SIG-M5 treated with dmso at 0.1 percent for 504 hours (cell line): ENCODE measurements at regions not wholly inside any gene's neighbourhood (a gene's known extent, or its start where the extent isn't known, plus 50 kb on each side); places are given as distances from the start of the nearest gene placed in this dataset.

ENCODE experiments used
- DNase-seq: peaks from one replicate; lab custom pipeline; 2025; ENCODE audit not compliant: unreplicated experiment; lab: John Stamatoyannopoulos, UW

DNA sequence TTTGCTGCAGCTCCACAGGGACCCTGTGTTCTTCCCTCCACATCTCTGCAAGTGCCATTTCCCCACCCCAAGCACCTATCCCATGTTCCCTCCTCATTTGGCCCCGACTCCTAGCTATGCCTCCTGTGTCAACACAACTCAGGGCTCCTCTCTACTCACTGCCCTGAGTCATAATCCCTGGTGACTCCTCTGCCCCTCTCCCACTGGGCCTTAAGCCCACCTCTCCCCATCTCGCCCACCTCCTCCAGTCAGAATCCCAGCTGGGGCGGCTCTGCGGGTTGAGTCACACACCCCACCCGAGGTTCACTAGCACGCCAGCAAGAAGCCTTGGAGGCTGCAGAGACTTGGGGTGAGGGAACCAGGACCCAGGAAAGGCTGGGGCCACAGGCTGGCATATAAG is 346.2 kb downstream of the FOXL1 start:
- DNase-seq = no peak

DNA sequence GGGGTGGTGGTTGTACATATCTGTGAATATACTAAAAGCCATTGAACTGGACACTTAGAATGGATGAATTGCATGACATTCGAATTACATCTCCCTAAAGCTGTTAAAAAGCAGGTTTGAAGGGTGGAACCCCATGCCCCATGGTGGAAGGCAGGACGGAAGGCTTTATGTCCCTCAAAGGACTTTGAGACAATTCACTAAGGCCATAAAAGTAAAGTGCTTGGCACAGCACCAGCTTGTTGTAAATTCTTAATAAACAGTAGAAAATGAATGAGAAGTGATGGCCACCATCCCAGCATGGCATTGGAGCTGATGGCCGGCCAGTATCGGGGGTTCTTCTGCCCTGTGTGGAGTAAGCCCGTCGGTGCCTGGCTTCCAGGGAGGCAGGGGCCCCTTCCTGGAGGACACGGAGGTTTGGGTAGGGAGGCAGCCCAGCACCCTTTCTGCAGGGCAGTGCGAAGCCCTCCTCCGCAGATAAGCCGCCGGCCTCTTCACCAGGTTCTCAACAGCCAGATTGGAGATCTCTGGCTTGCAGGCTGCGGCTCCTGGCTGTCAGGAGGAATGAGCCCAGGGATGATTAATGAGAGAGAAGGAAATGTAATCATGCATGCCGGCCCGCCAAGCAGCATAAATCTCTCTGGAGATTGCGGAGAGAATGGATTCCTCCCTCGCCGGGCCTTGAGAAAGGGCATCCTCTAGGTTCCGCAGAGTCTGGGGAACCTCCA is 346.9 kb downstream of the FOXL1 start:
- DNase-seq = no peak

DNA sequence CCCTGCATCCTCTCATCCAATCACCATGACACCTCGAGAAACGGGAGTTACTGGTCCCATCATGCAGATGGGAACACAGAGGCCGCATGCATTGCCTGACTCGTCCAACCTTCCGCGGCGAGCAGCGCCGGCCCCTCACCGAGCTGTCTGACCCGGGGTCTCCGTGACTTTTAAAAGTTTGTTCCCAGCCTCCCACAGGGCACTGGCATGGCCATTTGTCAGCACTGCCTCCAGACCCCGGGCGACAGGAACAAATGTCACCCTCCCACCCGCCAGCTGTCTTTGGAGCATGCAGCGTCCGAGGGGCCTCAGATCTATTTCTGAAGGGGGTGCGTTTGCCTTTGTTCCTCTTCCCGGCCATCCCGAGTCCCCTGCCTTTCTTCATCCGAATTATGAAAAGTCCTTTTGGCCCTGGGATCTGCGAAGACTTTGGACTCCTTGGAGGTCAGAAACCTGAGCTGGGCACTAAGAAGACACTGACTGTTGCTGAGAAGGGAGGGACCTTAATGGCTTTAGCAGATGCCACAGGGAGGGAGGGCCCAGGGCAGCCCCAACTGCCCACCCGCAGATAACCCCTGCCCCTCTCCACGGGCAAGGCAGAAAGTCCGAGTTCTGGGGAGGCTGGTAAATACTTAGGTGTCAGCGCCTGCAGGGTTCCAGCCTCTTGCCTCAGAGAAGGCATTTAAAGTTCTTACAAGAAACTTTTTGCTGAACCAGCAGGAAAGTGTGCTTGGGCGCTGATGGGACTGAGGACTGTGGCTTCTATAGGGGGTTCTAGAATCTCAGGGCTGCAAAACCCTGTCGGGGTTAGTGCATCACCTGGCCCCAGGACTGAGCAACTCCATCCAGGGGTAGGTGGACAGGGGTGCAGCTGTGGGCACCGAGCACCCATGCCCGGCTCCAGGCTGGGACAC is 348.1 kb downstream of the FOXL1 start:
- DNase-seq = no peak

DNA sequence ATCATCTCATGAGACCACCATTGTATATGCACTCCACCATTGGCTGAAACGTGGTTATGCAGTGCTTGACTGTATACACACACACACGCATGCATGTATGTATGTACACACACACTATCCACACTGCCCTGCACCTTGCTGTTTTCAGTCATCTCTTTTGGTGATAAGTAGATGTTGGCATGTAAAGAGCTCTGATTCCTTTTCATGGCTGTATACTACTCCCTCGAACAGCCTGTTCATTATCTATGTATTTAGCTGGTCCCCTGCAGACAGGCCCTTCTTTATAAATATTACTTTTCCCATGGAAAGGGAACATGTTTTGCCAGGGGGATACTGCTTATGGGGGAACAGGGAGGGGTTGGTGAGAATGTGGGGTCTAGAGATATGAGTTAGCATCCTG is 349.4 kb downstream of the FOXL1 start:
- DNase-seq = no peak

DNA sequence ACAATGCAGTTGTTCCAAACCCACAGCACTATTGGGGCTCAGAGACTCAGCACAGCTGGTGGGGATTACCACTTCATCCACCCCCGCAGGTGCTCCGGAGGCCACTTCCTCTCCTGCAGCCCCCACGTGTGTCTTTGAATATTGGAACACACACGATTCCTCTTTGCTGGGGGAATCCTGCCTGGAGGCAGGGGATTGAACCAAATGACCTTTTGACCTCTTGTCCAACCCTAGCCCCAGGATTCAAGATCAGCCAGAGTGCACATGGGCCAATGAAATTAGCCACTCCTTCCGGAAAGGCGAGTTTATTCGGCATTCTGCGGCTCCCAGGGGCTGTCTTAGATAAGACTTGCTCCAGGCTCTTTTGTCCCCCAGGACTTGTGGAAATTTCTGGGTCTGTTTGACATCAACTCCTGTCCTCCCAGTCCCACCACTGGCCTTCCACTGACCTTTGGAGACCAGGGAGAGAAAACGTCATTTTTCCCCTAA is 350.2 kb downstream of the FOXL1 start:
- DNase-seq = no peak

DNA sequence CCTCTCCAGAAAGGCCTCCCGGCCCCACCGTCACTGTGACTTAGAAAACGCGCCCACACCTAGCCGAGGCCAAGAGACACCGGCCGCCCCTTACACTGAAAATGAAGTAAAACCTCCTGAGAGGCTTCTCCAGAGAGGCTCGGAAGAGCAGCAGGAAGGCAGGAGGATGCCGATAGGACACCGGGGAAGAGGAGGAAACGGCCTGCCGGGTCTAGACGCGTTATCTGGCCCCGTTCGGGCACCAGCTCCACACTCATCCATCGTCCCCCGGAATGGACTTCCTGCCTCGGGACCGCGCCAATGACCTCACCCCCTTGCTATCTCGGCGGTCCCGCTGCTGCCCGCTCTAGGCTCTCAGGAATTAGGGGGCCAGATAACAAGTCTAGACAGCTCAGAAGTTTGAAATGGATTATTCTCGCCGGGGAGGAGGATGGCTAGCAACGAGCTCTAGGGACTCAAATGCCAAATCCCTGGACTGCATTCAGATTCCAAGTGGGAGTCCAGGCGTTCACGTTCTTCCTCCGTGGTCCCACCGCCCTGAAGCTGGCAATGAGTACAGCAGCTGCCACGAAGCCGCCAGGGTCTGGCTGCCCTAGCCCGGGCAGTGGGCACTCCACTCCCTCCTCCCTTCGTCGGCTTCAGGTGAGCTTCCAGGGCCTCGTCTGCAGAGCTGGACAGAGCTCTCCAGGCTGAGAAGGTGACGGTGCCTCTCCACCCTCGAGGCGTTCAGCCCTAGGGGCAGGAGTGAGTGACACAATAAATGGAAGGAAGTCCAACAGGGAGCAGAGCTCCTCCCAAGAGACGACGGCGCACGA is 350.9 kb downstream of the FOXL1 start:
- no peak for DNase-seq

DNA sequence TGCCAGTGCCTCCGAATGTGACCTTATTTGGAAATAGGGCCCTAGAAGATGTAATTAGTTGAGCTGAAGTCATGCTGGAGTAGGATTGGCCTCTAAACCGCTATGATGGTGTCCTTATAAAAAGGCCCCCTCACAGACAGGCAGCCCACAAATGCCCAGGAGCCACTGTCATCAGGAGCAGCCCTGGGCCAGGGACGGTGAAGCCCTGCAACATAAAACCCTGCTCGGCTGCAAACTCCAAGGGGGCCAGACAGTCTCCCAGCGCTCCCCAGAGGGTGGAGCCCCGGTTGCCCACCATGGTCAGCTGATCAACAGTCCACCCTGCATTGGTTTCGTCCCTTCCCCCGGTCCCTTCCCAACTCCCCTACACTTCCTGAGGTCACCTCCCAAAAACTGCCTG is 351.7 kb downstream of the FOXL1 start:
- DNase-seq = no peak

DNA sequence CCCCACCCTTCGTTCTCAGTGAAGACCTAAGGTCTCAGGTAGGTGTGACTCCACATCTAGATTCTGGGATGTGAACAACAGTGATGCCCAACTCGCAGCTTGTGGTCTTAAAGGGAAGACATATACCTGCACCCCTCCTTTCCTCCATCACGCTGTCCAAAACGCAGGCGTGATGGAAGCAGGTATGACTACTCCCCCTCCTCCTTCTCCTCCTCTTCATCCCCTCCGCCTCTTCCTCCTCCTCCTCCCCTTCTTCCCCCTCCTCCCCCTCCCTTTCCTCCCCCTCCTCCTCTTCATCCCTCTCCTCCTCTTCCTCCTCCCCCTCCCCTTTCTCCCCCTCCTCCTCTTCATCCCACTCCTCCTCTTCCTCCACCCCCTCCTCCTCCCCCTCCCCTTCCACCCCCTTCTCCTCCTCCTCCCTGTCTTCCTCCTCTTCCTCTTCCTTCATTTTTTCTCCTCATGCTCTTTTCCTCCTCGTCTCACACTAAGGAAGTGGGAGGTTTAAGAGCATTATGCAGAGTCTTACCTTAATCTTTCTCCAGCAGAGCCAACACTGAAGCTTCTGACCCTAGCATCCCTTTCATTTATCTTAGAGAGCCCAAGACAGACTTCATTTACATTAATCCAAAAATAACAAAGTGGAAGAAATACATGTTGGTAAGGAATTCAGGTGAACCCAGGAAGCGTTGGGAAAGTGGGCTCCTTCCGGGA is 352.5 kb downstream of the FOXL1 start:
- DNase-seq = no peak

DNA sequence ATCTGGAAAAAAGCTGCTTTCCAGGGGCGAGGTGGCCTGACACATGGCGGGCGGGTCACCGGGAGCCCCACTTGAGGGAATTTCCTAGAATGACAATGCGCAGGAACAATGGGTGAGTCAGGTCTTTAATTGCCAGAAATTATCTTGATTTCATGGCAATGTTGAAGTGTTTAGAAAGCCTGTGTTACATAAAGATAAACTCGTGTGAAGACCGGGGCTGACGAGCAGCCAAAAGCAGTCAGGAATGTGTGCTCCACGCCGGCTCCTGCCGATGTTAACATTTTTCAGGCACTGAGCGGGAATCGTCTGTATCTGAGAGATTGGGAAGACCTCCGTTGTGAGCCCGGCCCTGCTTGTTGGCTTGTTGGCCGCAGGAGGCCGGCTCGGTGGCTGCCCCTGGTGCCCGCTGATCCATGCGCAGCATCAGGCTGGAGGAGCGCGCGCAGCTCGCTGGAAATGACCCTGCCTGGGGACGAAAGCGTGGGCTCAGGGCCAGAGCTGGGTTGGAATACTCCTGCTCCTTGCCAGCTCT is 353.1 kb downstream of the FOXL1 start:
- no peak for DNase-seq

DNA sequence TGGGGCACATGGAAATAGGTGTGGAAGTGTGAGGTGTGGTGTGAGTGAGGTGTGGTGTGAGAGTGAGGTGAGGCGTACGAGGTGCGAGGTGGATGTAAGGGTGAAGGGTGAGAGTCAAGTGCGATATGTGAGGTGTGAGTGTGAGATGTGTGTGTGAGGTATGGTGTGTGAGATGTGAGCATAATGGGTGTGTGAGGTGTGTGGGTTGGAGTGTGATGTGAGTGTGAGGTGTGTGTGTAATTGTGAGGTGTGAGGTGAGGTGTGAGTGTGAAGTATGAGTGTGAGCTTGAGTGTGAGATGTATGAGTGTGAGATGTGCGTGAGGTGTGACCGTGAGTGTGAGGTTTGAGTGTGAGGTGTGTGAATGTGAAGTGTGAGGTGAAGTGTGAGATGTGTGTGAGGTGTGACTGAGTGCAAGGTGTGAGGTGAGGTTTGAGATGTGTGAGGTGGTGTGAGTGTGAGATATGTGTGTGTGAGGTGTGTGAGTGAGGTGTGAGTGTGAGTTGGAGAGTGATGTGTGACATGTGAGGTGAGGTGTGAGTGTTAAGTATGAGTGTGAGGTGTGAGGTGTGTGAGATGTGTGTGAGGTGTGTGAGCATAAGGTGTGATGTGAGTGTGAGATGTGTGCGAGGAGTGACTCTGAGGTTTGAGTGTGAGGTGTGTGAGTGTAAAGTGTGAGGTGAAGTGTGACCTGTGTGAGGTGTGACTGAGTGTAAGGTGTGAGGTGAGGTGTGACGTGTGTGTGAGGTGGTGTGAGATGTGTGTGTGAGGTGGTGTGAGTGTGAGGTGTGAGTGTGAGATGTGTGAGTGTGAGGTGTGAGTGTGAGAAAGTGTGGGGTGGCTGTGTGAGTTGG is 354.0 kb downstream of the FOXL1 start:
- DNase-seq = no peak

DNA sequence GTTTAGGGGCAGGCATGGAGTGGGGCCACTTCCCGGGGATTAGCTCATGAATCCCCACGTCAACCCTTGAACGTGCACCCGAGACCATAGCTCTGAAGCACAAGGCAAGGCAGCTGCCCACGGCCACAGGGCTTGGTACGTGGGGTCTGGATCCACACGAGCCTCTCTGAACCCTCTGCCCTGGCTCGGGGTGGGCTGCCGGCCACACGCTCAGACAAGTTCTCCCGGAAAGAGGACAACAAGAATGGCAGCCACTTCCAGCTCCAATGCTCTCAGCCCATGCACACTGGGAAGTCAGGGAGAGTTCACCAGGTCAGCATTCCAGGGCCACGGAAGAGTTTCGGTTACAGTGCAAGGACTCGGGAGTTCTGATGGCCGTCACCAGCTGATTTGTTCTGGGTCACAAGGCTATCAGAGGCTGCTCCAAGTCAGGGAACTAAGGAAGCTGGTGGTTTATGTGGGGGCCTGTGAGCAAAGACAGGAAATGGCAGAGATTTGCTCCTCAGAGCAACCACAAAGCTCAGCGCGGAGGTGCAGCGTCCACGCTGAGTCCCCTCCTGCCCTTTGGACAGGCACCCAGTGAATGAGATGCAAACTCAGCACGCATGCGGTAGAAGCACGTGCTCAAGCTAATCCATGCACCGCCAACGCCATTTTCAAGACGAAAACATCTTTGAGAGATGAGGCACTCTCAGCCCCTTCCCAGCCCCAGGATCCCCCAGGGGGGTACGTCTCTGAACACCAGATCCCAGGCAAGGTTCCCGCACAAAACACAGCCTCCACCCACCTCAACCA is 356.4 kb downstream of the FOXL1 start:
- DNase-seq = no peak

DNA sequence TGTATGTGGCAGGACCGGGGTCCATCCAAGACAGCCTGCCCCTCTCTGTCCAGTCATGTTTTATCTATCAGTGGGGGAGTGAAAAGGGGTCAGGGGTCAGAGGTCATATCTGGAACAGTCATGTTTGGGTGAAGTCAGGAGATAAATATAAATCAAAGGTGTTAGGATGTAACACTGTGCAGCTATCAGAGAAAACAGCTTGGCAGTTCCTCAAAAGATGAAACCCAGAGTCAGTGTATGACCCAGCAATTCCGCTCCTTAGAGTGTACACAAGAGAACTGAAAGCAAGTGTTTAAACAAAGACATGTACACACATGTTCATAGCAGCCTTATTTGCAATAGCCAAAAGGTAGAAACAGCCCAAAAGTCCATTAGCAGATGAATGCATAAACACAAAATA is 361.3 kb downstream of the FOXL1 start:
- DNase-seq = no peak

DNA sequence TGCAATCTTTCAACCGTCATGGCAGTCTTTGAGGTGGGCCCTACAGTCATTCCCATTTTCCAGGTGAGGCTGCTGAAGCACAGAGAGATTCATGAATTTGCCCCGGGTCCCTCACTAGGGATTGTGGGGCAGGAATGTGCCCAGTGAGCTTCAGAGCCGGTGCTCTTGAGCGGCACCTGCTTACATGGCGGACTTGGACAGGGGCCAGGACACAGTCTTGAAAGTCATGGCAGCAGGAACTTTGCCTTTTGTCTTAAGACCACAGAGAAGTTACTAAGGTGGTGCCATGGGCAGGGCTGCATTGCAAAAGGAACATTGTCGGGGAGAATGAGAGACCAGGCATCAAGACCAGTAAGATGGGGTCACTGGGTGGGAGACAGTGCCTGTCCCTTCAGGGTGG is 363.4 kb downstream of the FOXL1 start:
- no peak for DNase-seq

DNA sequence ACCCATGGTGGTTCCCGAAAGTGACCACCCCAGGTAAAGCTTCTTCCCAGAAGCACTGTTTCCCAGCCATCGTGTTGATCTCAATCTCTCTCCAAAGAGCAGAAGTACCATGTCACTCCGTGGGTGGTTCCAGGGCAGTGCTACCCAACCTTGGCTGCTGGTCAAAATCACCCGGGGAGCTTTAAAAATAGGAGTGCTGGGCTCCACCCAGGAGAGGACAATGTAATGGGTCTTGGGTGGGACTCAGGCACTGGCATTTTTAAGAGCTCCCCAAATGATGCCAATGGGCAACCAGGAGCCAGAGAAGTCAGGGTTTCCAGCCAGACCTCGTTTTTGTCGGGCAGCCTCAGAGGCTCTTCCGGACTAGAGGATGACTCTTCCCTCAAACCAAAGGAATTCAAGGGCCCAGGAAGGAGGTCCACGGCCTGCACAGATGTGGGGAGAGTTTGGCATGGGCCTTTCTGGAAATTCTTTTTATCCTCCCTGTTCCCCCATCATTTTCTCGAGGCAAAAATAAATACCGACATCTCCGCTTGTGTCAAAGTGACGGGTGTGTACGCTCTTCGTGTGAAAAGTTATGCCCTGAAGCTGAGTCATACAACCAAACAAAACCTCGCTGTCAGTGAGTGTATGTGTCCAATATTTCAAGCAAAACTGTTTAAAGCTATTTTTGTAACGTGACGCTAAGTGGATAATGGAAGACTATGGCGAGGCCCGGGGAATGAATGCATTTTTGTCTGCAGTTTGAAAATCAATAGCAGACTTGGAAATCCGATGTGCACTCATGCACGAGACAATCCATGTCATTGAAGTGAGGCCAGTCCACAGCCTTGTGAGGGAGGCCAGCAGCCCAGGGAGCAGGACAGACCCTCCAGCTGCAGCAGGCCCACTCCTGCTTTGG is 364.1 kb downstream of the FOXL1 start:
- no peak for DNase-seq

DNA sequence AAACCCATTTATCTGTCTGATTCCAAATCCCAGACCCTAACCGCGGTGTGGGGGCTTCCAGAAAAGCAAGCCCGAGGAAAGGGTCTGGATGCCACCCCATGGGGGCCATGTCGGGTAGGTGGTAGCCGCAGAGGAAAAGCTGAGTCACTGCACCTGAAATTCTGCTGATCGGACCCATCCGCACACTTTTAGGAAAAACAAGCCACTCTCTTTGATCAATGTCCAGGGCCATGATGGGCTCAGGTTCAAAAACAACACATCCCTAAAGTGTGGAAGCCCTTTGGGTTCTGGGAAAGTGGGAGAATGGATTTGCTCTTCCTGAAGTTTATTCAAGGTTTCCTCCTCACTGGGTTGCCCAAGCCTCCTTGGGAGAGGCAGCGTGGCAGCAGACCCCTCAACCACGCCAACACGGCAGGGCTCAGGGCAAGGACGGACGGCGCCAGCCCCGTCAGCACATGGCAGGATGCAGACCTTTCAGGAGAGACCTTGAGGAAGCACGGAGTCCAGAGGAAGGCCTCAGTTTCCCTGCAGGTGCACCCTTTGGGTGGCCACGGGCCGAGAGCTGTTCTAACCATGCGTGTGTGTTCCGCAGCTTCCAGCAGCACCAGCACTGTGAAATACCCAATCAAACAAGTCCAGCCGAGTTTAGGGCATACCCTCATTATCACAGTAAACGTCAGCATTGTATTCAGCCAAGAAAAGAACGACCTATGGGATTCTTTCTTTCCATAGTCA is 367.0 kb downstream of the FOXL1 start:
- no peak for DNase-seq

DNA sequence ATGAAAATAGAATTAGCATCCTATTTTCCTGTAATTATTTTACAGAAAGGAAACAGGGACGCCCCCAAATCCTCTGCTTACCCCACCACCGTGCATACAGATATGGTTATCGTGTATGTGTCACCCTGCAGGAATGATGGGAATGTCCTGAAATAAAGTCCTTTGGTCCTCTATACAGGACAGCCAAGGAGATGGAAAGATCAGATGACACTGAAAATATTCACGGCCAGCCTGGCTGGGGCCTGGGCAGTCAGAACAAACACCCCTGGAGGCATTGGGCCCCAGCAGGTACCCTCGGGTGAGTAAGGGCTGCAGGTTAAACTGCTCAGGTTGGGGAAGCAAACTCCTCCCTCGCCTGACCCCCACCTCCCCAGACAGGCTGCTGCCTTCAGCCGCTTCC is 368.0 kb downstream of the FOXL1 start:
- no peak for DNase-seq

DNA sequence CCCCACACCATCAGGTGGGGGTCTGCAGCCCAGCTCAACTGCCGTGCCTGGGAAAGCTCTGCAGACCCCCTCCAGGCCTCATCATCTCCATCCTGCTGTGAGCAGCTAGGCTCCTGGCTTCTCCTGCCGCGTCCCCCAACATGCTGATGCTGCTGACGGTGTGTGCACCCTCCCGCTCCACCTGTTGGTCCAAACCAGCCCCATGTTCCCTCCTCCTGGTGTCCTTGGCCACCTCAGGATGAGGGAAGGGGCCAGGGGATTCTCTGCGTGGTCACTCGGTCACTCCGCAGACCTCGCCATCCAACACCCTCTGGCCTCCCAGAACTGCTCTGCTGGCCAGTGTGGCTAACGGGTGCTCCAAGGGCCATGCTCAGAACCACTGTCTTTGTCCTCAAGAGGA is 368.6 kb downstream of the FOXL1 start:
- DNase-seq = no peak
